SK-N-SH (cell line): ENCODE measurements at regions not wholly inside any gene's neighbourhood (a gene's known extent, or its start where the extent isn't known, plus 50 kb on each side); places are given as distances from the start of the nearest gene placed in this dataset.

ENCODE experiments used
- CTCF ChIP-seq: fragments of 200-600 bp; sonication (generic); IDR thresholded peaks from 2 replicates; pipeline ENCODE4 v1.6.1; 2017; ENCODE audit warnings: antibody characterized with exemption, mild to moderate bottlenecking, moderate library complexity
- EP300 ChIP-seq, 2 experiments: IDR thresholded peaks; 2 replicates each; pipeline versions ENCODE4 v1.4.0 to v1.6.1; 2012; ENCODE audit warnings: borderline replicate concordance in 1 of 2, low read depth in 1 of 2, low read length in 1 of 2
- NFIC ChIP-seq: IDR thresholded peaks from 2 replicates; pipeline ENCODE4 v1.4.0; 2012; ENCODE audit warnings: borderline replicate concordance
- REST ChIP-seq: IDR thresholded peaks from 2 replicates; pipeline ENCODE4 v1.6.1; 2012; ENCODE audit warnings: mild to moderate bottlenecking, low read depth, low read length, moderate library complexity

GRCh38 chr18:76259096-76259495 is 235.9 kb downstream of the ZNF516 start:
- no peak for TF ChIP-seq NFIC
- no peak for TF ChIP-seq CTCF
- TF ChIP-seq REST = no peak
- TF ChIP-seq EP300 (IDR thresholded peaks at IDR 0.05; ENCODE audit: borderline replicate concordance in 1 of 2, low read depth in 1 of 2, low read length in 1 of 2) = no peak
